OCI-LY7 (cell line): ENCODE measurements at regions not wholly inside any gene's neighbourhood (a gene's known extent, or its start where the extent isn't known, plus 50 kb on each side); places are given as distances from the start of the nearest gene placed in this dataset.

Experiments used
- EZH2phosphoT487 ChIP-seq: fragments of 200-600 bp; sonication (generic); IDR thresholded peaks from 2 replicates; pipeline ENCODE4 v1.6.1; 2018; ENCODE audit warnings: low read depth, borderline replicate concordance, mild to moderate bottlenecking, mixed run types, antibody characterized with exemption, low read length, moderate library complexity, mixed read lengths
- TF ChIP-seq, protein P1 (sequence below): fragments of 200-600 bp; sonication (generic); conservative IDR thresholded peaks from 2 replicates; pipeline ENCODE4 v1.5.1; 2014; ENCODE audit warnings: mild to moderate bottlenecking, antibody characterized with exemption, low read length, moderate library complexity, mixed read lengths

DNA sequence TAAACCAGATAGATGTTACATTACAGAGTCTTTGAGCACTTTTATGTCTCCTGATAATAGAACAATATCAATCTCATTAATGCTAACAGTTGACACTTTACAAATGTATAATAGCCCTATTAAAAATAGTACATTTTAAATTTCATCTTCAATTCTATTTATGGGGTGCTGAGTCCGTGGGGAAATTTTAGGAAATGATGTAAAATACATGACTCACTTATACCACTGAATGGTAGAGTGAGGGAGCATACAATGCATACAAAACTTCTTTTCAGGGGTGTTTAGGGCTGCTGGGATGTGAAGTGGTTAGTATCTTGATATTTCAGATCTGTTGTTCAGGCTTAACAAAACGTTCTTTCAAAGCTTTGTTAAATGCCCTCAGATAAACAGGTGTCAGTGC, 696.2 kb downstream of the TRAM1L1 start:
- TF ChIP-seq, protein P1, sequence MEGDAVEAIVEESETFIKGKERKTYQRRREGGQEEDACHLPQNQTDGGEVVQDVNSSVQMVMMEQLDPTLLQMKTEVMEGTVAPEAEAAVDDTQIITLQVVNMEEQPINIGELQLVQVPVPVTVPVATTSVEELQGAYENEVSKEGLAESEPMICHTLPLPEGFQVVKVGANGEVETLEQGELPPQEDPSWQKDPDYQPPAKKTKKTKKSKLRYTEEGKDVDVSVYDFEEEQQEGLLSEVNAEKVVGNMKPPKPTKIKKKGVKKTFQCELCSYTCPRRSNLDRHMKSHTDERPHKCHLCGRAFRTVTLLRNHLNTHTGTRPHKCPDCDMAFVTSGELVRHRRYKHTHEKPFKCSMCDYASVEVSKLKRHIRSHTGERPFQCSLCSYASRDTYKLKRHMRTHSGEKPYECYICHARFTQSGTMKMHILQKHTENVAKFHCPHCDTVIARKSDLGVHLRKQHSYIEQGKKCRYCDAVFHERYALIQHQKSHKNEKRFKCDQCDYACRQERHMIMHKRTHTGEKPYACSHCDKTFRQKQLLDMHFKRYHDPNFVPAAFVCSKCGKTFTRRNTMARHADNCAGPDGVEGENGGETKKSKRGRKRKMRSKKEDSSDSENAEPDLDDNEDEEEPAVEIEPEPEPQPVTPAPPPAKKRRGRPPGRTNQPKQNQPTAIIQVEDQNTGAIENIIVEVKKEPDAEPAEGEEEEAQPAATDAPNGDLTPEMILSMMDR: no peak
- no peak for TF ChIP-seq EZH2phosphoT487
